Dendritic cell treated with granulocyte-macrophage colony-stimulating factor and Interleukin-4, amounts not matched to agents 40 ng/mL and 50 ng/mL, for 4 days (primary cell): ENCODE measurements at regions not wholly inside any gene's neighbourhood (a gene's known extent, or its start where the extent isn't known, plus 50 kb on each side); places are given as distances from the start of the nearest gene placed in this dataset.
"Not testable (repeated sequence)": the region's sequence is repeated elsewhere in the genome, so short reads cannot be mapped to it uniquely, and the experiment has no call there.

Experiments used
- H3K27ac Mint-ChIP-seq: one replicate; pipeline ENCODE4 v1.8.0; 2022; ENCODE audit warnings: mild to moderate bottlenecking, mixed read lengths
- H3K27me3 Mint-ChIP-seq: one replicate; pipeline ENCODE4 v1.8.0; 2022; ENCODE audit warnings: mild to moderate bottlenecking, mixed read lengths
- H3K36me3 Mint-ChIP-seq: one replicate; pipeline ENCODE4 v1.8.0; 2022; ENCODE audit warnings: low read depth, mixed read lengths
- H3K4me1 Mint-ChIP-seq: one replicate; pipeline ENCODE4 v1.8.0; 2022; ENCODE audit warnings: low read depth, mixed read lengths
- H3K4me3 Mint-ChIP-seq: one replicate; pipeline ENCODE4 v1.8.0; 2022; ENCODE audit warnings: mild to moderate bottlenecking, moderate library complexity, mixed read lengths
- H3K9me3 Mint-ChIP-seq: one replicate; pipeline ENCODE4 v1.8.0; 2022; ENCODE audit warnings: mixed read lengths
- intact Hi-C: fragments of 100-400 bp; cut with micrococcal nuclease; formaldehyde crosslinking; loops from one replicate; pipeline ENCODE4 v1.15.0; 2022

DNA sequence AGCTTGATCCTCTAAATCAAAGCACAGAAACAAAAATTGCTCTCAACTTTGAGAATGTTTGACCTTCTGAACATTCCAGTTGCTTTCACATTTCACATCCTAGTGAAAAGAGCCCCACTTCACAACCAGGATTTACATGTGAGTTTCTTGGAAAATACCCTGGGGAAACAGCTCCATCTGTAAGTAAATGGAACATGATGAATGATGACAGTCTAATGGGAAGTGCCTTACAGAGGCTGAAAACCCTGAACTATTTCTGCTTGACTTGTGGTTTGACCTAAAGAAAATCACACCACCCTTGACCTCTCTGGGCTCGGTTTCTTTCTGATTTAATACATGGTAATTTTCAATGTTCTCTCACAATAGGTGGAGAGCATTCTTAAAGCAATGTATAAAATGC is 499.4 kb upstream of the API5 start:
- intact Hi-C loops = no loop called here
- Mint-ChIP-seq H3K4me3 (no peak overlapping the region), H3K4me1 (no peaks in the 10 kb centered on the region), H3K27me3 (no peaks in the 10 kb centered on the region), H3K36me3 (no peaks in the 10 kb centered on the region), H3K27ac (no peak overlapping the region), H3K9me3 (no peaks in the 10 kb centered on the region)

GRCh38 chr11:42812960-42813359 is 498.8 kb upstream of the API5 start:
- no peaks in the 10 kb centered on the region for H3K27me3 Mint-ChIP-seq
- H3K4me1 Mint-ChIP-seq = no peaks in the 10 kb centered on the region
- no peak overlapping the region for H3K4me3 Mint-ChIP-seq
- no peaks in the 10 kb centered on the region for H3K9me3 Mint-ChIP-seq
- no peak overlapping the region for H3K27ac Mint-ChIP-seq
- intact Hi-C loops = no loop called here
- H3K36me3 Mint-ChIP-seq = no peaks in the 10 kb centered on the region

DNA sequence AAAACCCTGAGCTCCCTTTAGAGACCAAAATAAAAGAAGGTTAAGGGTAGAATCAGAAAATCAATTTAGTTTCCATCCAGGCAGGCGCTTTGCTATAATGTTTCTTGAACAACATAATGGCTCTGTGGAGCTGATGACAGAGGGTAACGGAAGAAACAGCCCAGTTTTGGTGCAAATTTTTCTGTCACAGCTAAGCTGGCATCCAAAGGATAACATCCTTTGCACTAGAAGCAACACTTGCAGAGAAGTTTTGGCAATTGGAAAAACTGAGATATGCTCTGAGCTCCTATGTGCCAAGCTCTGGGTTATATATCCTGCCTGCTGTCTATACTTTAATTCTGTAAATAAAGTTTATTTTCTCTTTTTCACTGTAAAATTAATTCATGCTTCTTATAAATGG is 495.3 kb upstream of the API5 start:
- Mint-ChIP-seq H3K4me1 (no peaks in the 10 kb centered on the region), H3K27me3 (no peaks in the 10 kb centered on the region), H3K4me3 (no peak overlapping the region), H3K27ac (no peak overlapping the region), H3K9me3 (no peaks in the 10 kb centered on the region), H3K36me3 (no peaks in the 10 kb centered on the region)
- intact Hi-C loops = no loop called here

DNA sequence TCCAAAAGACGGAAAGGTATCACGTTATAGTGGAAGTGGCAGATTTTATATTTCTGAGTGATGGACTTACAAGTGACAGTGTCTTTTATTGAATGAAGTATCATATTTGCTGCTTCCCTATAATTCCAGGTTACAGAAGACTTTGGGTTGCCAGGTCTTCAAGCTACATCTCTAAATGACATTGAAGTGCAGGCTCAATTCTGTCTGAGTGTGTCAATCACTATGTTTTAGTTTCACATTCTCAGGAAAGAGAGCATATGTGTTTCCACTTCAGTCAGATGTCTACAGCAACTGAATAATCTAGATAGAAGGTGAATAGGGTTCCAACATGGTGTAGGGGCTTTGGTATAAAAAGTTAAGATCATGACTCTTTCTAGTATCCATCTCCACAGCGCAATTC is 492.7 kb upstream of the API5 start:
- Mint-ChIP-seq H3K9me3 (no peaks in the 10 kb centered on the region), H3K27ac (no peak overlapping the region)

GRCh38 chr11:42822188-42822587 is 489.6 kb upstream of the API5 start:
- H3K27ac Mint-ChIP-seq, H3K4me1 Mint-ChIP-seq, H3K9me3 Mint-ChIP-seq, H3K27me3 Mint-ChIP-seq, intact Hi-C loops, H3K36me3 Mint-ChIP-seq, H3K4me3 Mint-ChIP-seq: not testable (repeated sequence)

More for the DNA sequence above, 492.7 kb upstream of the API5 start:
- intact Hi-C loops = no loop called here
- Mint-ChIP-seq H3K4me1 (no peaks in the 10 kb centered on the region), H3K36me3 (no peaks in the 10 kb centered on the region), H3K27me3 (no peaks in the 10 kb centered on the region), H3K4me3 (no peak overlapping the region)

DNA sequence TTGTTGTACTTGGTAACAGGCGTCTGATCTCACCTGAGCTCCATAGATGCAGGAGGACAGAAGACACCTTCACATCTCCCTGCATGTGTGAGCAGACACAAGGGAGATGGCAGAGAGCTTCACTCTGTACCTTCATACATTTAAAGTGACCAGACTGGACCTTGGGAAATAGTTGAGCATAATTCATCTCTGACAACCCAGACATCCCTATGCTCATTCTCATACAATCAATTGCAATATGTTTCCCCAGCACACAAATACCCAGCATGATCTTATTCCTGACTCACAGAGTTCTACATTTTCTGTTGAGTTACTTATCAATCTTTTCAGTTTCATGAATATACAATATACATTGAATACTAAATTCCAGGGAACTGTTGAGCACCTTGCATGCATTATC is 488.2 kb upstream of the API5 start:
- H3K4me1 Mint-ChIP-seq = no peaks in the 10 kb centered on the region

GRCh38 chr11:42824067-42824466 is 487.7 kb upstream of the API5 start:
- H3K27ac Mint-ChIP-seq = no peak overlapping the region

More for the DNA sequence above, 488.2 kb upstream of the API5 start:
- Mint-ChIP-seq H3K4me3 (no peak overlapping the region), H3K27me3 (no peaks in the 10 kb centered on the region), H3K9me3 (no peaks in the 10 kb centered on the region), H3K36me3 (no peaks in the 10 kb centered on the region), H3K27ac (no peak overlapping the region)
- intact Hi-C loops = no loop called here

GRCh38 chr11:42825598-42825997 is 486.2 kb upstream of the API5 start:
- no peaks in the 10 kb centered on the region for H3K36me3 Mint-ChIP-seq

More at GRCh38 chr11:42824067-42824466, 487.7 kb upstream of the API5 start:
- Mint-ChIP-seq H3K4me3 (no peak overlapping the region), H3K4me1 (no peaks in the 10 kb centered on the region), H3K36me3 (no peaks in the 10 kb centered on the region), H3K27me3 (no peaks in the 10 kb centered on the region), H3K9me3 (no peaks in the 10 kb centered on the region)
- intact Hi-C loops = no loop called here

DNA sequence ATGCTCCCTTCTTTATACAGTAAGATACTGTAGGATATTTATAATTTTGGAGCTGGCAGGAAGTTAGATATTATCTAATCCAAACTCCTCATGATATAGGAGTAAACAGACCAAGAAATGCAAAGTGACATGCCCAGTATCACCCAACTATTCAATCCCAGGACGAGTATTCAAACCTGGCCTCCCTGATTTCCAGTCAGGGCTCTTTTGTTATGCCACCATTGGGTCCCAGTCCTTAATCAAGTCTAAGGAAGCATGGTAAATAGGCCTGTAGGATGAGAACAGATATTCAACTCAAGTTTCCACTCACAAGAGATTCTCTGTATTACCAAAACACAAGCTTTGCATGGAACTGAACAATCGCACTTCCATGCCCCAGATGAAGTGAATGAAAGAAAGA is 484.0 kb upstream of the API5 start:
- intact Hi-C loops = no loop called here
- H3K27ac Mint-ChIP-seq = no peak overlapping the region
- H3K9me3 Mint-ChIP-seq = no peaks in the 10 kb centered on the region
- no peaks in the 10 kb centered on the region for H3K36me3 Mint-ChIP-seq
- no peak overlapping the region for H3K4me3 Mint-ChIP-seq
- no peaks in the 10 kb centered on the region for H3K27me3 Mint-ChIP-seq
- no peaks in the 10 kb centered on the region for H3K4me1 Mint-ChIP-seq

More at GRCh38 chr11:42825598-42825997, 486.2 kb upstream of the API5 start:
- H3K27ac Mint-ChIP-seq = no peak overlapping the region
- no peaks in the 10 kb centered on the region for H3K27me3 Mint-ChIP-seq
- intact Hi-C loops = no loop called here
- H3K4me3 Mint-ChIP-seq = no peak overlapping the region
- no peaks in the 10 kb centered on the region for H3K9me3 Mint-ChIP-seq
- H3K4me1 Mint-ChIP-seq = no peaks in the 10 kb centered on the region

DNA sequence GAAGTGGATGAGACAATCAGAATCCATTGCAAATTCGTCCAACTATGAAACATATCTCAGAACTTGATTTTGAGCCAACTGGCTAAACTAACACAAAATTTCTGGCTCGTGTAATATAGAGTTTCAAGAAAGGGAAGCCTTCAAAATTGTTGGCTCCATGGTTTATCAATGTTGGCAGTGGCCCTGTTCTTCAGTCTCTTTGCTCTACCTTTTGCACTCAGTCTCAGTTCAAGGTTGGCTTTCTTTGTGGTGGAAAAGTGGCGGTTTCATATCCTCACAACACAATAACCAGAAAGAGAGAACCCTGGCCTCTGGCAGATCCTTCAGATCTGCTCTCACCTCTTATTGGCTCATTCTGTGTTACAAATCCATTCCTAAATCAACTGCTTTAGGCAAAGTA is 473.8 kb upstream of the API5 start:
- no peaks in the 10 kb centered on the region for H3K27me3 Mint-ChIP-seq
- H3K27ac Mint-ChIP-seq = no peak overlapping the region
- H3K9me3 Mint-ChIP-seq = peaks cover 53% of the 10 kb centered on the region
- no peaks in the 10 kb centered on the region for H3K36me3 Mint-ChIP-seq
- H3K4me1 Mint-ChIP-seq = no peaks in the 10 kb centered on the region
- H3K4me3 Mint-ChIP-seq = no peak overlapping the region
- intact Hi-C loops = no loop called here

- H3K4me1 Mint-ChIP-seq = no peaks in the 10 kb centered on the region
- H3K36me3 Mint-ChIP-seq = no peaks in the 10 kb centered on the region
- intact Hi-C loops = no loop called here
These were observed 471.5 kb upstream of the API5 start for GRCh38 chr11:42840176-42840829.

GRCh38 chr11:42840860-42841259 is 470.9 kb upstream of the API5 start:
- no peaks in the 10 kb centered on the region for H3K27me3 Mint-ChIP-seq
- H3K36me3 Mint-ChIP-seq = no peaks in the 10 kb centered on the region

More at GRCh38 chr11:42840176-42840829, 471.5 kb upstream of the API5 start:
- H3K4me3 Mint-ChIP-seq = no peak overlapping the region
- no peak overlapping the region for H3K27ac Mint-ChIP-seq
- peaks cover 41% of the 10 kb centered on the region for H3K9me3 Mint-ChIP-seq
- no peaks in the 10 kb centered on the region for H3K27me3 Mint-ChIP-seq

GRCh38 chr11:42841556-42841955 is 470.2 kb upstream of the API5 start:
- H3K27ac Mint-ChIP-seq = no peak overlapping the region
- no peaks in the 10 kb centered on the region for H3K4me1 Mint-ChIP-seq
- H3K27me3 Mint-ChIP-seq = no peaks in the 10 kb centered on the region
- no peaks in the 10 kb centered on the region for H3K36me3 Mint-ChIP-seq
- intact Hi-C loops = no loop called here
- H3K4me3 Mint-ChIP-seq = no peak overlapping the region
- peaks cover 31% of the 10 kb centered on the region for H3K9me3 Mint-ChIP-seq

More at GRCh38 chr11:42840860-42841259, 470.9 kb upstream of the API5 start:
- Mint-ChIP-seq H3K4me3 (no peak overlapping the region), H3K9me3 (peaks cover 36% of the 10 kb centered on the region), H3K4me1 (no peaks in the 10 kb centered on the region), H3K27ac (no peak overlapping the region)
- intact Hi-C loops = no loop called here

DNA sequence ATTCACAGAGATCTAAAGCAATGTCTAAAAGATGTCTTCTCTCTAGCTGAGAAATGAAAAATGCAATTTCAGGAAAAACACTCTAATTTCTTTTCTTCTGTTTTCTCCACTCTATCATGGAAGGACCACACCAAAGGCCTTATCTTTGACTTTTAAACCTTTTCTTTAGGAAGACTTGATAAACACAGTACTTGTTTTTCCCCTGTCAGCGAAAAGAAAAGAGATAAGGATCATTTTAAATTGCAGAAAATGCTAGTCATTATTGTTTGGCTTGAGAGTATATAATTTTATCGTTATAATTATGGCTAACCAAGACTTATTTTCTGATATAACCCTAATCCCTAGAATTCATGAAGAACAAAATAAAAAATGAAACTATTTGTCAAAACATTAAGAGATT is 462.4 kb upstream of the API5 start:
- no peak overlapping the region for H3K27ac Mint-ChIP-seq
- peaks cover 9% of the 10 kb centered on the region for H3K9me3 Mint-ChIP-seq
- H3K27me3 Mint-ChIP-seq = no peaks in the 10 kb centered on the region
- intact Hi-C loops = no loop called here
- no peaks in the 10 kb centered on the region for H3K36me3 Mint-ChIP-seq
- no peak overlapping the region for H3K4me3 Mint-ChIP-seq
- H3K4me1 Mint-ChIP-seq = no peaks in the 10 kb centered on the region

DNA sequence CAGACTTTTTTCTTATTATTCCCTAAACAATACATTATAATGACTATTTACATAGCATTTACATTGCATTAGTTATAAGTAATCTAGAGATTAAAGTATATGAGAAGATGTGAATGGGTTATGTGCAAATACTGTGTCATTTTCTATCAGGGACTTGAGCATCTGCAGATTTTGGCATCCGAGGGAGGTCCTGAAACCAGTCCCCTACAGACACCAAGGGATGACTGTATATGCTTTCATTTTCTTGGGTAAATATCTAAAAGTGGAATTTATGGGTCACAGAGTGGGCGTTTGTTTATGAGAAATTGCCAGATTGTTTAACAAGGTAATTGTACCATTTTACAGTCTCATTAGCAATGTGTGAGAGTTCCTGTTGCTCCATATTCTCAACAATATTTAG is 454.5 kb upstream of the API5 start:
- Mint-ChIP-seq H3K27me3 (no peaks in the 10 kb centered on the region), H3K9me3 (peaks cover 9% of the 10 kb centered on the region), H3K27ac (no peak overlapping the region), H3K4me3 (no peak overlapping the region), H3K4me1 (no peaks in the 10 kb centered on the region), H3K36me3 (no peaks in the 10 kb centered on the region)
- intact Hi-C loops = no loop called here
